ENCODE measurements at regions not wholly inside any gene's neighbourhood (a gene's known extent, or its start where the extent isn't known, plus 50 kb on each side); places are given as distances from the start of the nearest gene placed in this dataset.

- no peak for TF ChIP-seq CTCF (IDR thresholded peaks at IDR 0.05)
- TF ChIP-seq POLR2AphosphoS5 (IDR thresholded peaks at IDR 0.05; ENCODE audit: low read depth, low read length) = no peak
Observed at GRCh38 chr9:115301581-115301980, 183.6 kb upstream of the TNC start.
